Neural crest cell (in vitro differentiated cells): ENCODE measurements at regions not wholly inside any gene's neighbourhood (a gene's known extent, or its start where the extent isn't known, plus 50 kb on each side); places are given as distances from the start of the nearest gene placed in this dataset.

Experiments
- DNase-seq: peaks from one replicate; pipeline ENCODE4 v3.0.0; 2021; ENCODE audit warnings: low read depth, mixed read lengths, low spot score
- H3K27ac Mint-ChIP-seq: one replicate; pipeline ENCODE4 v1.8.0; 2021; ENCODE audit warnings: mild to moderate bottlenecking, mixed read lengths; ENCODE audit not compliant: unreplicated experiment
- H3K27me3 Mint-ChIP-seq: 2 replicates; pipeline ENCODE4 v1.8.0; 2021; ENCODE audit warnings: low read depth, mild to moderate bottlenecking, mixed read lengths
- H3K36me3 Mint-ChIP-seq: 2 replicates; pipeline ENCODE4 v1.8.0; 2021; ENCODE audit warnings: low read depth, mild to moderate bottlenecking, mixed read lengths
- H3K4me1 Mint-ChIP-seq: 2 replicates; pipeline ENCODE4 v1.8.0; 2021; ENCODE audit warnings: mixed read lengths
- H3K4me3 Mint-ChIP-seq: one replicate; pipeline ENCODE4 v1.8.0; 2021; ENCODE audit warnings: mild to moderate bottlenecking, mixed read lengths
- H3K9me3 Mint-ChIP-seq: 2 replicates; pipeline ENCODE4 v1.8.0; 2021; ENCODE audit warnings: mixed read lengths
- CTCF ChIP-seq: fragments of 200-600 bp; sonication (generic); conservative IDR thresholded peaks from 2 replicates; pipeline ENCODE4 v1.5.0; 2021; ENCODE audit warnings: antibody characterized with exemption, mild to moderate bottlenecking

- no peaks in the 10 kb centered on the region for H3K36me3 Mint-ChIP-seq
- no peak overlapping the region for H3K27ac Mint-ChIP-seq
- no peak for TF ChIP-seq CTCF
These were observed 61.1 kb upstream of the ID2 start for GRCh38 chr2:8620611-8621382.

GRCh38 chr2:8622199-8622911 lies 59.5 kb upstream of the ID2 start:
- Mint-ChIP-seq H3K4me1 (peaks cover 14% of the 10 kb centered on the region), H3K4me3 (no peak overlapping the region), H3K9me3 (no peaks in the 10 kb centered on the region), H3K27ac (no peak overlapping the region), H3K27me3 (no peaks in the 10 kb centered on the region), H3K36me3 (no peaks in the 10 kb centered on the region)
- TF ChIP-seq CTCF, result no peak
- no peak for DNase-seq

More at GRCh38 chr2:8620611-8621382, 61.1 kb upstream of the ID2 start:
- no peak for DNase-seq
- Mint-ChIP-seq H3K9me3 (no peaks in the 10 kb centered on the region), H3K27me3 (no peaks in the 10 kb centered on the region), H3K4me3 (no peak overlapping the region), H3K4me1 (peaks cover 9% of the 10 kb centered on the region)

GRCh38 chr2:8622924-8623465 lies 58.9 kb upstream of the ID2 start:
- Mint-ChIP-seq H3K4me1 (peaks cover 14% of the 10 kb centered on the region), H3K36me3 (no peaks in the 10 kb centered on the region), H3K27me3 (no peaks in the 10 kb centered on the region), H3K27ac (peak overlapping the region; percentile 69), H3K4me3 (no peak overlapping the region), H3K9me3 (no peaks in the 10 kb centered on the region)
- TF ChIP-seq CTCF, result no peak
- DNase-seq, result no peak

GRCh38 chr2:8623576-8623957 lies 58.3 kb upstream of the ID2 start:
- H3K4me1 Mint-ChIP-seq, result peaks cover 14% of the 10 kb centered on the region
- H3K36me3 Mint-ChIP-seq, result no peaks in the 10 kb centered on the region
- DNase-seq, result no peak
- TF ChIP-seq CTCF, result no peak
- H3K27me3 Mint-ChIP-seq, result no peaks in the 10 kb centered on the region
- H3K4me3 Mint-ChIP-seq, result no peak overlapping the region
- no peak overlapping the region for H3K27ac Mint-ChIP-seq
- H3K9me3 Mint-ChIP-seq, result no peaks in the 10 kb centered on the region

- no peak for DNase-seq
- Mint-ChIP-seq H3K9me3 (no peaks in the 10 kb centered on the region), H3K36me3 (no peaks in the 10 kb centered on the region), H3K27me3 (no peaks in the 10 kb centered on the region), H3K4me1 (peaks cover 14% of the 10 kb centered on the region), H3K27ac (no peak overlapping the region), H3K4me3 (no peak overlapping the region)
- no peak for TF ChIP-seq CTCF
These were observed 57.8 kb upstream of the ID2 start for GRCh38 chr2:8623958-8624591.
